Endothelial cell (in vitro differentiated cells): ENCODE measurements at regions not wholly inside any gene's neighbourhood (a gene's known extent, or its start where the extent isn't known, plus 50 kb on each side); places are given as distances from the start of the nearest gene placed in this dataset.

Experiments used
- DNase-seq: peaks from one replicate; pipeline ENCODE4 v3.0.0; 2021; ENCODE audit warnings: low spot score
- H3K27ac Mint-ChIP-seq: one replicate; pipeline ENCODE4 v1.8.0; 2021; ENCODE audit warnings: mixed read lengths, inconsistent platforms; ENCODE audit not compliant: unreplicated experiment
- H3K27me3 Mint-ChIP-seq: one replicate; pipeline ENCODE4 v1.8.0; 2021; ENCODE audit warnings: mild to moderate bottlenecking, moderate library complexity, mixed read lengths, inconsistent platforms; ENCODE audit not compliant: unreplicated experiment
- H3K36me3 Mint-ChIP-seq: one replicate; pipeline ENCODE4 v1.8.0; 2021; ENCODE audit warnings: mild to moderate bottlenecking, low read depth, mixed read lengths, inconsistent platforms; ENCODE audit not compliant: unreplicated experiment
- H3K4me1 Mint-ChIP-seq: one replicate; pipeline ENCODE4 v1.8.0; 2021; ENCODE audit warnings: mild to moderate bottlenecking, mixed read lengths, inconsistent platforms; ENCODE audit not compliant: unreplicated experiment
- H3K4me3 Mint-ChIP-seq: one replicate; pipeline ENCODE4 v1.8.0; 2021; ENCODE audit warnings: mild to moderate bottlenecking, mixed read lengths, inconsistent platforms; ENCODE audit not compliant: unreplicated experiment
- H3K9me3 Mint-ChIP-seq: one replicate; pipeline ENCODE4 v1.8.0; 2021; ENCODE audit warnings: mixed read lengths, inconsistent platforms; ENCODE audit not compliant: unreplicated experiment
- CTCF ChIP-seq: fragments of 200-600 bp; sonication (generic); IDR thresholded peaks from one replicate; pipeline ENCODE4 v1.5.0; 2021; ENCODE audit warnings: antibody characterized with exemption; ENCODE audit not compliant: unreplicated experiment

- no peak overlapping the region for H3K27ac Mint-ChIP-seq
- H3K4me1 Mint-ChIP-seq = peaks cover 4% of the 10 kb centered on the region
- TF ChIP-seq CTCF = no peak
- peaks cover 2% of the 10 kb centered on the region for H3K27me3 Mint-ChIP-seq
- no peaks in the 10 kb centered on the region for H3K9me3 Mint-ChIP-seq
- DNase-seq = no peak
- H3K36me3 Mint-ChIP-seq = no peaks in the 10 kb centered on the region
- no peak overlapping the region for H3K4me3 Mint-ChIP-seq
Observed at GRCh38 chr6:90720404-90720803, 133.5 kb upstream of the MAP3K7 start.

GRCh38 chr6:90719321-90720195, 132.7 kb upstream of the MAP3K7 start:
- no peak for TF ChIP-seq CTCF
- Mint-ChIP-seq H3K4me1 (peaks cover 4% of the 10 kb centered on the region), H3K4me3 (no peak overlapping the region), H3K9me3 (no peaks in the 10 kb centered on the region), H3K27ac (no peak overlapping the region), H3K27me3 (peaks cover 2% of the 10 kb centered on the region), H3K36me3 (no peaks in the 10 kb centered on the region)
- DNase-seq = no peak

GRCh38 chr6:90716376-90716775, 129.5 kb upstream of the MAP3K7 start:
- peaks cover 4% of the 10 kb centered on the region for H3K4me1 Mint-ChIP-seq
- DNase-seq = no peak
- H3K27ac Mint-ChIP-seq = no peak overlapping the region
- no peaks in the 10 kb centered on the region for H3K36me3 Mint-ChIP-seq
- H3K9me3 Mint-ChIP-seq = no peaks in the 10 kb centered on the region
- H3K4me3 Mint-ChIP-seq = no peak overlapping the region
- H3K27me3 Mint-ChIP-seq = peaks cover 1% of the 10 kb centered on the region
- no peak for TF ChIP-seq CTCF

- H3K27me3 Mint-ChIP-seq = no peaks in the 10 kb centered on the region
- no peak overlapping the region for H3K27ac Mint-ChIP-seq
Observed at GRCh38 chr6:90715093-90715655, 128.3 kb upstream of the MAP3K7 start.

More at GRCh38 chr6:90715093-90715655, 128.3 kb upstream of the MAP3K7 start:
- no peaks in the 10 kb centered on the region for H3K36me3 Mint-ChIP-seq
- DNase-seq = no peak
- TF ChIP-seq CTCF = no peak
- H3K4me3 Mint-ChIP-seq = no peak overlapping the region
- H3K4me1 Mint-ChIP-seq = peaks cover 4% of the 10 kb centered on the region
- H3K9me3 Mint-ChIP-seq = no peaks in the 10 kb centered on the region
